HepG2 (cell line): ENCODE measurements at regions not wholly inside any gene's neighbourhood (a gene's known extent, or its start where the extent isn't known, plus 50 kb on each side); places are given as distances from the start of the nearest gene placed in this dataset.
A peak's percentile ranks its signal among the peaks of the same experiment; 100 is the strongest.

Source experiments
- HHEX ChIP-seq: IDR thresholded peaks from 2 replicates; pipeline ENCODE4 v1.6.1; 2016; ENCODE audit warnings: control low read depth
- SRSF4 ChIP-seq: fragments of 200-400 bp; formaldehyde crosslinking; IDR thresholded peaks from one replicate; pipeline ENCODE4 v1.6.1; 2018; ENCODE audit warnings: mild to moderate bottlenecking, low read depth, low read length, moderate library complexity; ENCODE audit not compliant: poor library complexity, severe bottlenecking
- TF ChIP-seq, protein P1 (sequence below): IDR thresholded peaks from 2 replicates; pipeline ENCODE4 v1.6.1; 2018; ENCODE audit warnings: missing genetic modification reagents, mild to moderate bottlenecking, missing compliant biosample characterization
- TF ChIP-seq, protein P2 (sequence below): sonication (generic); formaldehyde crosslinking; IDR thresholded peaks from 2 replicates; pipeline ENCODE4 v1.9.0; 2021; ENCODE audit warnings: mild to moderate bottlenecking, missing genetic modification reagents
- TF ChIP-seq, protein P3 (sequence below): sonication (generic); formaldehyde crosslinking; IDR thresholded peaks from 2 replicates; pipeline ENCODE4 v1.5.0; 2020; ENCODE audit warnings: mild to moderate bottlenecking, missing genetic modification reagents, moderate library complexity
- TF ChIP-seq, protein P4 (sequence below): sonication (generic); formaldehyde crosslinking; IDR thresholded peaks from 2 replicates; pipeline ENCODE4 v1.4.0; 2020; ENCODE audit warnings: missing genetic modification reagents
- TF ChIP-seq, protein P5 (sequence below): sonication (generic); formaldehyde crosslinking; IDR thresholded peaks from 2 replicates; pipeline ENCODE4 v1.5.1; 2020; ENCODE audit warnings: missing genetic modification reagents, mild to moderate bottlenecking, borderline replicate concordance
- TF ChIP-seq, protein P6 (sequence below): sonication (generic); formaldehyde crosslinking; IDR thresholded peaks from 2 replicates; pipeline ENCODE4 v1.5.0; 2020; ENCODE audit warnings: missing genetic modification reagents
- TF ChIP-seq, protein P7 (sequence below): sonication (generic); formaldehyde crosslinking; IDR thresholded peaks from 2 replicates; pipeline ENCODE4 v1.4.0; 2020; ENCODE audit warnings: missing genetic modification reagents, mild to moderate bottlenecking, borderline replicate concordance

DNA sequence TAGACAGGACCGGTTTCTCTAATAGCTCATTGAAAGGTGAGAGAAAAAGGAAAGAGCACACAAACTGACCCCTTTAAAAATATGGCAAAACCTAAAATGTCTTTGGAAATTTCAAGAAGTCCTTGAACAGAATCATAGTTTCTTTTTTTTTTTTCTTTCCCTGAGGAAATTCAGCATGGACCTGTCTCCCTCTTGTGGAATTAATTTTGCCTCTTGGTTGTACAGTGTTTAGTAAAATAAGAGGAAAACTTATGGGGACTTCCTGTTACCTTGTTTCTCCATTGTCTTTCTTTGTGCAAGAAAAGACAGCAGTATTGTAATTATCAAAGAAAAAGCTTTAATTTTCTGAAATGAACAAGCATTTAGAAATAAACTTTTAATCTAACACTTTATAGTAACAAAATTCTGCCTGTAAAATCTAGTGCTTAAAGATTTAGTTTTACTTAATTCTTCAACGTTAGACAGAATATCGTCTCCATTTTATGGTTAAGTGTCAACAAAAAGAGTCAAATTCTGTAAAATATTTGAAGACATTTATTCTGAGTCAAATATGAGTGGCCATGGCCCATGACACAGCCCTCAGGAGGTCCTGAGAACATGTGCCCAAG, 176.3 kb upstream of the NABP1 start (continued):
- TF ChIP-seq, protein P1, sequence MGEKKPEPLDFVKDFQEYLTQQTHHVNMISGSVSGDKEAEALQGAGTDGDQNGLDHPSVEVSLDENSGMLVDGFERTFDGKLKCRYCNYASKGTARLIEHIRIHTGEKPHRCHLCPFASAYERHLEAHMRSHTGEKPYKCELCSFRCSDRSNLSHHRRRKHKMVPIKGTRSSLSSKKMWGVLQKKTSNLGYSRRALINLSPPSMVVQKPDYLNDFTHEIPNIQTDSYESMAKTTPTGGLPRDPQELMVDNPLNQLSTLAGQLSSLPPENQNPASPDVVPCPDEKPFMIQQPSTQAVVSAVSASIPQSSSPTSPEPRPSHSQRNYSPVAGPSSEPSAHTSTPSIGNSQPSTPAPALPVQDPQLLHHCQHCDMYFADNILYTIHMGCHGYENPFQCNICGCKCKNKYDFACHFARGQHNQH, result no peak
- TF ChIP-seq, protein P2, sequence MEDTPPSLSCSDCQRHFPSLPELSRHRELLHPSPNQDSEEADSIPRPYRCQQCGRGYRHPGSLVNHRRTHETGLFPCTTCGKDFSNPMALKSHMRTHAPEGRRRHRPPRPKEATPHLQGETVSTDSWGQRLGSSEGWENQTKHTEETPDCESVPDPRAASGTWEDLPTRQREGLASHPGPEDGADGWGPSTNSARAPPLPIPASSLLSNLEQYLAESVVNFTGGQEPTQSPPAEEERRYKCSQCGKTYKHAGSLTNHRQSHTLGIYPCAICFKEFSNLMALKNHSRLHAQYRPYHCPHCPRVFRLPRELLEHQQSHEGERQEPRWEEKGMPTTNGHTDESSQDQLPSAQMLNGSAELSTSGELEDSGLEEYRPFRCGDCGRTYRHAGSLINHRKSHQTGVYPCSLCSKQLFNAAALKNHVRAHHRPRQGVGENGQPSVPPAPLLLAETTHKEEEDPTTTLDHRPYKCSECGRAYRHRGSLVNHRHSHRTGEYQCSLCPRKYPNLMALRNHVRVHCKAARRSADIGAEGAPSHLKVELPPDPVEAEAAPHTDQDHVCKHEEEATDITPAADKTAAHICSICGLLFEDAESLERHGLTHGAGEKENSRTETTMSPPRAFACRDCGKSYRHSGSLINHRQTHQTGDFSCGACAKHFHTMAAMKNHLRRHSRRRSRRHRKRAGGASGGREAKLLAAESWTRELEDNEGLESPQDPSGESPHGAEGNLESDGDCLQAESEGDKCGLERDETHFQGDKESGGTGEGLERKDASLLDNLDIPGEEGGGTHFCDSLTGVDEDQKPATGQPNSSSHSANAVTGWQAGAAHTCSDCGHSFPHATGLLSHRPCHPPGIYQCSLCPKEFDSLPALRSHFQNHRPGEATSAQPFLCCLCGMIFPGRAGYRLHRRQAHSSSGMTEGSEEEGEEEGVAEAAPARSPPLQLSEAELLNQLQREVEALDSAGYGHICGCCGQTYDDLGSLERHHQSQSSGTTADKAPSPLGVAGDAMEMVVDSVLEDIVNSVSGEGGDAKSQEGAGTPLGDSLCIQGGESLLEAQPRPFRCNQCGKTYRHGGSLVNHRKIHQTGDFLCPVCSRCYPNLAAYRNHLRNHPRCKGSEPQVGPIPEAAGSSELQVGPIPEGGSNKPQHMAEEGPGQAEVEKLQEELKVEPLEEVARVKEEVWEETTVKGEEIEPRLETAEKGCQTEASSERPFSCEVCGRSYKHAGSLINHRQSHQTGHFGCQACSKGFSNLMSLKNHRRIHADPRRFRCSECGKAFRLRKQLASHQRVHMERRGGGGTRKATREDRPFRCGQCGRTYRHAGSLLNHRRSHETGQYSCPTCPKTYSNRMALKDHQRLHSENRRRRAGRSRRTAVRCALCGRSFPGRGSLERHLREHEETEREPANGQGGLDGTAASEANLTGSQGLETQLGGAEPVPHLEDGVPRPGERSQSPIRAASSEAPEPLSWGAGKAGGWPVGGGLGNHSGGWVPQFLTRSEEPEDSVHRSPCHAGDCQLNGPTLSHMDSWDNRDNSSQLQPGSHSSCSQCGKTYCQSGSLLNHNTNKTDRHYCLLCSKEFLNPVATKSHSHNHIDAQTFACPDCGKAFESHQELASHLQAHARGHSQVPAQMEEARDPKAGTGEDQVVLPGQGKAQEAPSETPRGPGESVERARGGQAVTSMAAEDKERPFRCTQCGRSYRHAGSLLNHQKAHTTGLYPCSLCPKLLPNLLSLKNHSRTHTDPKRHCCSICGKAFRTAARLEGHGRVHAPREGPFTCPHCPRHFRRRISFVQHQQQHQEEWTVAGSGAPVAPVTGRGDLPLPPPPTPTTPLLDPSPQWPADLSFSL (CRISPR knock-in tag), result no peak
- TF ChIP-seq, protein P3, sequence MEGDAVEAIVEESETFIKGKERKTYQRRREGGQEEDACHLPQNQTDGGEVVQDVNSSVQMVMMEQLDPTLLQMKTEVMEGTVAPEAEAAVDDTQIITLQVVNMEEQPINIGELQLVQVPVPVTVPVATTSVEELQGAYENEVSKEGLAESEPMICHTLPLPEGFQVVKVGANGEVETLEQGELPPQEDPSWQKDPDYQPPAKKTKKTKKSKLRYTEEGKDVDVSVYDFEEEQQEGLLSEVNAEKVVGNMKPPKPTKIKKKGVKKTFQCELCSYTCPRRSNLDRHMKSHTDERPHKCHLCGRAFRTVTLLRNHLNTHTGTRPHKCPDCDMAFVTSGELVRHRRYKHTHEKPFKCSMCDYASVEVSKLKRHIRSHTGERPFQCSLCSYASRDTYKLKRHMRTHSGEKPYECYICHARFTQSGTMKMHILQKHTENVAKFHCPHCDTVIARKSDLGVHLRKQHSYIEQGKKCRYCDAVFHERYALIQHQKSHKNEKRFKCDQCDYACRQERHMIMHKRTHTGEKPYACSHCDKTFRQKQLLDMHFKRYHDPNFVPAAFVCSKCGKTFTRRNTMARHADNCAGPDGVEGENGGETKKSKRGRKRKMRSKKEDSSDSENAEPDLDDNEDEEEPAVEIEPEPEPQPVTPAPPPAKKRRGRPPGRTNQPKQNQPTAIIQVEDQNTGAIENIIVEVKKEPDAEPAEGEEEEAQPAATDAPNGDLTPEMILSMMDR (CRISPR knock-in tag), result peak; percentile 70
- TF ChIP-seq, protein P4, sequence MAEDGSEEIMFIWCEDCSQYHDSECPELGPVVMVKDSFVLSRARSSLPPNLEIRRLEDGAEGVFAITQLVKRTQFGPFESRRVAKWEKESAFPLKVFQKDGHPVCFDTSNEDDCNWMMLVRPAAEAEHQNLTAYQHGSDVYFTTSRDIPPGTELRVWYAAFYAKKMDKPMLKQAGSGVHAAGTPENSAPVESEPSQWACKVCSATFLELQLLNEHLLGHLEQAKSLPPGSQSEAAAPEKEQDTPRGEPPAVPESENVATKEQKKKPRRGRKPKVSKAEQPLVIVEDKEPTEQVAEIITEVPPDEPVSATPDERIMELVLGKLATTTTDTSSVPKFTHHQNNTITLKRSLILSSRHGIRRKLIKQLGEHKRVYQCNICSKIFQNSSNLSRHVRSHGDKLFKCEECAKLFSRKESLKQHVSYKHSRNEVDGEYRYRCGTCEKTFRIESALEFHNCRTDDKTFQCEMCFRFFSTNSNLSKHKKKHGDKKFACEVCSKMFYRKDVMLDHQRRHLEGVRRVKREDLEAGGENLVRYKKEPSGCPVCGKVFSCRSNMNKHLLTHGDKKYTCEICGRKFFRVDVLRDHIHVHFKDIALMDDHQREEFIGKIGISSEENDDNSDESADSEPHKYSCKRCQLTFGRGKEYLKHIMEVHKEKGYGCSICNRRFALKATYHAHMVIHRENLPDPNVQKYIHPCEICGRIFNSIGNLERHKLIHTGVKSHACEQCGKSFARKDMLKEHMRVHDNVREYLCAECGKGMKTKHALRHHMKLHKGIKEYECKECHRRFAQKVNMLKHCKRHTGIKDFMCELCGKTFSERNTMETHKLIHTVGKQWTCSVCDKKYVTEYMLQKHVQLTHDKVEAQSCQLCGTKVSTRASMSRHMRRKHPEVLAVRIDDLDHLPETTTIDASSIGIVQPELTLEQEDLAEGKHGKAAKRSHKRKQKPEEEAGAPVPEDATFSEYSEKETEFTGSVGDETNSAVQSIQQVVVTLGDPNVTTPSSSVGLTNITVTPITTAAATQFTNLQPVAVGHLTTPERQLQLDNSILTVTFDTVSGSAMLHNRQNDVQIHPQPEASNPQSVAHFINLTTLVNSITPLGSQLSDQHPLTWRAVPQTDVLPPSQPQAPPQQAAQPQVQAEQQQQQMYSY, result no peak
- TF ChIP-seq HHEX (CRISPR knock-in tag), result no peak
- TF ChIP-seq, protein P5, sequence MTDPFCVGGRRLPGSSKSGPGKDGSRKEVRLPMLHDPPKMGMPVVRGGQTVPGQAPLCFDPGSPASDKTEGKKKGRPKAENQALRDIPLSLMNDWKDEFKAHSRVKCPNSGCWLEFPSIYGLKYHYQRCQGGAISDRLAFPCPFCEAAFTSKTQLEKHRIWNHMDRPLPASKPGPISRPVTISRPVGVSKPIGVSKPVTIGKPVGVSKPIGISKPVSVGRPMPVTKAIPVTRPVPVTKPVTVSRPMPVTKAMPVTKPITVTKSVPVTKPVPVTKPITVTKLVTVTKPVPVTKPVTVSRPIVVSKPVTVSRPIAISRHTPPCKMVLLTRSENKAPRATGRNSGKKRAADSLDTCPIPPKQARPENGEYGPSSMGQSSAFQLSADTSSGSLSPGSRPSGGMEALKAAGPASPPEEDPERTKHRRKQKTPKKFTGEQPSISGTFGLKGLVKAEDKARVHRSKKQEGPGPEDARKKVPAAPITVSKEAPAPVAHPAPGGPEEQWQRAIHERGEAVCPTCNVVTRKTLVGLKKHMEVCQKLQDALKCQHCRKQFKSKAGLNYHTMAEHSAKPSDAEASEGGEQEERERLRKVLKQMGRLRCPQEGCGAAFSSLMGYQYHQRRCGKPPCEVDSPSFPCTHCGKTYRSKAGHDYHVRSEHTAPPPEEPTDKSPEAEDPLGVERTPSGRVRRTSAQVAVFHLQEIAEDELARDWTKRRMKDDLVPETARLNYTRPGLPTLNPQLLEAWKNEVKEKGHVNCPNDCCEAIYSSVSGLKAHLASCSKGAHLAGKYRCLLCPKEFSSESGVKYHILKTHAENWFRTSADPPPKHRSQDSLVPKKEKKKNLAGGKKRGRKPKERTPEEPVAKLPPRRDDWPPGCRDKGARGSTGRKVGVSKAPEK (CRISPR knock-in tag), result 0 out of 2 replicates have a peak, but pooled peaks have one; percentile 8
- TF ChIP-seq SRSF4, result no peak
- TF ChIP-seq, protein P6, sequence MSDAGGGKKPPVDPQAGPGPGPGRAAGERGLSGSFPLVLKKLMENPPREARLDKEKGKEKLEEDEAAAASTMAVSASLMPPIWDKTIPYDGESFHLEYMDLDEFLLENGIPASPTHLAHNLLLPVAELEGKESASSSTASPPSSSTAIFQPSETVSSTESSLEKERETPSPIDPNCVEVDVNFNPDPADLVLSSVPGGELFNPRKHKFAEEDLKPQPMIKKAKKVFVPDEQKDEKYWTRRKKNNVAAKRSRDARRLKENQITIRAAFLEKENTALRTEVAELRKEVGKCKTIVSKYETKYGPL (CRISPR knock-in tag), result no peak
- TF ChIP-seq, protein P7, sequence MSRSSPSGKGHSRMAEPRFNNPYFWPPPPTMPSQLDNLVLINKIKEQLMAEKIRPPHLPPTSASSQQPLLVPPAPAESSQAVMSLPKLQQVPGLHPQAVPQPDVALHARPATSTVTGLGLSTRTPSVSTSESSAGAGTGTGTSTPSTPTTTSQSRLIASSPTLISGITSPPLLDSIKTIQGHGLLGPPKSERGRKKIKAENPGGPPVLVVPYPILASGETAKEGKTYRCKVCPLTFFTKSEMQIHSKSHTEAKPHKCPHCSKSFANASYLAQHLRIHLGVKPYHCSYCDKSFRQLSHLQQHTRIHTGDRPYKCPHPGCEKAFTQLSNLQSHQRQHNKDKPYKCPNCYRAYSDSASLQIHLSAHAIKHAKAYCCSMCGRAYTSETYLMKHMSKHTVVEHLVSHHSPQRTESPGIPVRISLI (CRISPR knock-in tag), result peak; percentile 92
